Transverse colon (tissue), 4 donors: ENCODE measurements at regions not wholly inside any gene's neighbourhood (a gene's known extent, or its start where the extent isn't known, plus 50 kb on each side); places are given as distances from the start of the nearest gene placed in this dataset.

Source experiments
- DNase-seq: peaks from one replicate; pipeline ENCODE4 v3.0.0-alpha.2; 2019
- H3K27ac ChIP-seq, 4 donors: fragments of 200-600 bp; sonication (generic); 2 replicates each; pipeline ENCODE4 v1.5.1; 2016 to 2018; ENCODE audit warnings: inconsistent platforms in 4 of 4
- H3K27me3 ChIP-seq: fragments of 200-600 bp; sonication (generic); 2 replicates; pipeline ENCODE4 v1.5.1; 2017; ENCODE audit warnings: inconsistent platforms
- H3K36me3 ChIP-seq, 4 donors: fragments of 200-600 bp; sonication (generic); 2 replicates each; pipeline ENCODE4 v1.5.1; 2017 to 2019; ENCODE audit warnings: inconsistent platforms in 4 of 4
- H3K4me1 ChIP-seq, 4 donors: fragments of 200-600 bp; sonication (generic); 2 replicates each; pipeline ENCODE4 v1.5.1; 2017 to 2020; ENCODE audit warnings: inconsistent platforms in 4 of 4
- H3K4me3 ChIP-seq, 4 donors: fragments of 200-600 bp; sonication (generic); 1 replicate in 1 of 4; 2 replicates in 3 of 4; pipeline versions ENCODE4 v1.5.1 to v1.6.1; 2017 to 2019; ENCODE audit warnings: inconsistent platforms in 4 of 4
- H3K9me3 ChIP-seq, 2 donors: fragments of 200-600 bp; sonication (generic); 2 replicates each; pipeline ENCODE4 v1.5.1; 2017 to 2019; ENCODE audit warnings: inconsistent platforms in 2 of 2
- EP300 ChIP-seq: sonication (generic); formaldehyde crosslinking; IDR thresholded peaks from one replicate; pipeline ENCODE4 v1.6.1; 2017; ENCODE audit warnings: antibody characterized with exemption, low read depth
- POLR2A ChIP-seq: fragments of 450-650 bp; IDR thresholded peaks from one replicate; pipeline ENCODE4 v1.6.1; 2016; ENCODE audit warnings: antibody characterized with exemption, mild to moderate bottlenecking, moderate library complexity
- POLR2AphosphoS5 ChIP-seq, 3 donors: sonication (generic); formaldehyde crosslinking; IDR thresholded peaks; one replicate each; pipeline ENCODE4 v1.6.1; 2016; ENCODE audit warnings: antibody characterized with exemption in 3 of 3
- WGBS, 2 donors: methylation state at CpG; one replicate each; pipeline ENCODE4 v1.1.5; 2018; ENCODE audit warnings: low coverage in 1 of 2; 5-methylcytosine and 5-hydroxymethylcytosine counted together
- in situ Hi-C, 4 donors: fragments of 200-750 bp; cut with MboI; loops; one replicate each; pipeline versions ENCODE4 v1.15.0 to v1.15.1; 2017; ENCODE audit warnings: low sequenced_read_pairs in 3 of 4, low pct_ligation_motif_present in 1 of 4, low pct_unique_long_range_greater_than_20kb in 1 of 4
- intact Hi-C: fragments of 100-400 bp; cut with DNase I; formaldehyde crosslinking; loops from one replicate; pipeline ENCODE4 v1.15.1; 2023; ENCODE audit warnings: low total_unique reads
- TF ChIP-seq, protein P1 (sequence below), 5 experiments: fragments of 200-600 bp in 3 of 5; fragments of 450-650 bp in 2 of 5; sonication (generic) in 3 of 5; IDR thresholded peaks; 1 replicate in 2 of 5; 2 replicates in 3 of 5; pipeline ENCODE4 v1.5.1; 2016 to 2017; ENCODE audit warnings: antibody characterized with exemption in 5 of 5, inconsistent platforms in 3 of 5, mild to moderate bottlenecking in 2 of 5, moderate library complexity in 1 of 5

GRCh38 chr1:222890716-222891115 is 75.9 kb downstream of the DISP1 start:
- TF ChIP-seq, protein P1, sequence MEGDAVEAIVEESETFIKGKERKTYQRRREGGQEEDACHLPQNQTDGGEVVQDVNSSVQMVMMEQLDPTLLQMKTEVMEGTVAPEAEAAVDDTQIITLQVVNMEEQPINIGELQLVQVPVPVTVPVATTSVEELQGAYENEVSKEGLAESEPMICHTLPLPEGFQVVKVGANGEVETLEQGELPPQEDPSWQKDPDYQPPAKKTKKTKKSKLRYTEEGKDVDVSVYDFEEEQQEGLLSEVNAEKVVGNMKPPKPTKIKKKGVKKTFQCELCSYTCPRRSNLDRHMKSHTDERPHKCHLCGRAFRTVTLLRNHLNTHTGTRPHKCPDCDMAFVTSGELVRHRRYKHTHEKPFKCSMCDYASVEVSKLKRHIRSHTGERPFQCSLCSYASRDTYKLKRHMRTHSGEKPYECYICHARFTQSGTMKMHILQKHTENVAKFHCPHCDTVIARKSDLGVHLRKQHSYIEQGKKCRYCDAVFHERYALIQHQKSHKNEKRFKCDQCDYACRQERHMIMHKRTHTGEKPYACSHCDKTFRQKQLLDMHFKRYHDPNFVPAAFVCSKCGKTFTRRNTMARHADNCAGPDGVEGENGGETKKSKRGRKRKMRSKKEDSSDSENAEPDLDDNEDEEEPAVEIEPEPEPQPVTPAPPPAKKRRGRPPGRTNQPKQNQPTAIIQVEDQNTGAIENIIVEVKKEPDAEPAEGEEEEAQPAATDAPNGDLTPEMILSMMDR (IDR thresholded peaks at IDR 0.05): no peak
- no peak for TF ChIP-seq POLR2AphosphoS5 (IDR thresholded peaks at IDR 0.05)
- WGBS, 2 donors: 91 to 100% methylated on average over 2 of the region's 2 CpGs
- Histone ChIP-seq H3K27me3 (no peaks in the 10 kb centered on the region), H3K36me3 (no peaks in the 10 kb centered on the region), H3K27ac (no peak overlapping the region), H3K4me1 (no peaks in the 10 kb centered on the region), H3K9me3 (no peaks in the 10 kb centered on the region), H3K4me3 (no peak overlapping the region)
- in situ Hi-C loops (no loop called here), intact Hi-C loops (no loop called here)
- no peak for DNase-seq

- intact Hi-C loops (no loop called here), in situ Hi-C loops (no loop called here)
- H3K36me3 ChIP-seq: no peaks in the 10 kb centered on the region
- H3K9me3 ChIP-seq: no peaks in the 10 kb centered on the region
- TF ChIP-seq POLR2A: no peak
- TF ChIP-seq EP300: no peak
- TF ChIP-seq POLR2AphosphoS5 (IDR thresholded peaks at IDR 0.05): no peak
- TF ChIP-seq, protein P1 (IDR thresholded peaks at IDR 0.05): no peak
- H3K4me3 ChIP-seq: no peak overlapping the region
- H3K4me1 ChIP-seq: peaks cover 0 to under 1% (median 0%) of the 10 kb centered on the region in 4 donors
- no peaks in the 10 kb centered on the region for H3K27me3 ChIP-seq
- no peak for DNase-seq
- H3K27ac ChIP-seq: no peak overlapping the region
These were observed 76.7 kb downstream of the DISP1 start for GRCh38 chr1:222891578-222891977.

DNA sequence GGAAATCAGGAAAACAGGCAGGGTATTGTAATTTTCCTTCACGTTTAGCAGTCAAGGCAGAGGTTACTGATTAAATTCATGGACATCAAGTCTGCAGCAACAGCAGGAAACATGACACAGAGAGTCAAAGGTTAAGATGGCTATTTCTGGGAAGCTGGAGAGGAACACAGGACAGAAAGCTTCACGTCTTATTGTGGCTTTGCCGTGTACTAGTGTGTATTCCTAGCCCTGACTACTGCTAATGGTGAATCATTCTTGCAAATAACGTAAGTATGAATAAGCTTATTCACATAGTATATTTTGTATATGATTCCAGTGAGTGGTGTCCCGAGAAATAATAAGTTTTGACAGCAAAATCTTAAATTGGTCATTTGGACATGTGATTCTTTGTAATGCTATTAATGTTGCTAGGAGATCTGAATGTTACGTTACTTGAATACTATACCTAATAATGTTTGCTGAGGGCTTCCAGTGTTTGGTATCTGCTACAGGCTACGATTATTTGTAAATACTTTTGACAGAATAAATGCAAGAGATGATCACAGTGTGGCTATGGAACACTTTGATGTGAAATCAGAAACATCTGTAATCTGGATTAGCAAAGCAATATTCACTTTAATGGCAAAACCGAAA is 77.4 kb downstream of the DISP1 start:
- no peak overlapping the region for H3K4me3 ChIP-seq
- H3K4me1 ChIP-seq: peaks cover 0 to 8% (median 5%) of the 10 kb centered on the region in 4 donors
- TF ChIP-seq, protein P1 (IDR thresholded peaks at IDR 0.05): no peak
- TF ChIP-seq POLR2A (no peak), POLR2AphosphoS5 (IDR thresholded peaks at IDR 0.05) (no peak), EP300 (no peak)
- in situ Hi-C loops (no loop called here), intact Hi-C loops (no loop called here)
- WGBS, 2 donors: 80 to 88% methylated on average over 8 of the region's 8 CpGs
- H3K36me3 ChIP-seq: no peaks in the 10 kb centered on the region
- no peak for DNase-seq
- no peaks in the 10 kb centered on the region for H3K27me3 ChIP-seq
- no peaks in the 10 kb centered on the region for H3K9me3 ChIP-seq
- no peak overlapping the region for H3K27ac ChIP-seq

DNA sequence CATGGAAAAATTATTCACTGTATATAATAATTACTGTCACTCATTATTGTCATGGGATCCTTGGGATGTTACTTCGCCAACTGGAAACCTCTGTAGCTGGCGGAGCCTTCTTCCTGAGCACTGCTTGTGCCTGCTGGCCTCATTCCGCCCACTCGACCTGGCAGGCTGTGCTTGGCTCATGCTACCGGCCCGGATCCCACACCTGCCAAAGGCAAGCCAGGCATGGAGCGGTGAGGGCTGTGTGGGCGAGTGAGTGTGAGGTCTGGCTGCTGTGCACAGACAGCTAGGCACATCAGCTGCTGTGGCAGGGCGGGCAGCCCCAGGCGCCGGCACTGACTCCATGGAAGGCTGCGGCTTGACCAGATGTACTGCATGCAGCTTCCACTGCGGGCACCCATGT is 78.4 kb downstream of the DISP1 start:
- 90 to 100% methylated on average over 1 to 13 of the region's 13 CpGs for WGBS, 2 donors
- TF ChIP-seq, protein P1 (IDR thresholded peaks at IDR 0.05): no peak
- no peak for TF ChIP-seq EP300
- TF ChIP-seq POLR2A: no peak
- TF ChIP-seq POLR2AphosphoS5 (IDR thresholded peaks at IDR 0.05): no peak
- in situ Hi-C loops: no loop called here
- H3K4me3 ChIP-seq: no peak overlapping the region
- no peaks in the 10 kb centered on the region for H3K36me3 ChIP-seq
- no peak for DNase-seq
- intact Hi-C loops: no loop called here
- H3K27ac ChIP-seq: no peak overlapping the region
- H3K9me3 ChIP-seq: no peaks in the 10 kb centered on the region
- no peaks in the 10 kb centered on the region for H3K27me3 ChIP-seq
- peaks cover 0 to 14% (median 9%) of the 10 kb centered on the region in 4 donors for H3K4me1 ChIP-seq
